Right lobe of liver (tissue), 6 donors: ENCODE measurements at regions not wholly inside any gene's neighbourhood (a gene's known extent, or its start where the extent isn't known, plus 50 kb on each side); places are given as distances from the start of the nearest gene placed in this dataset.

Experiments used
- ATAC-seq, 4 donors: fragments of 200-7000 bp; cut with Tn5 transposase; one replicate each; pipeline ENCODE4 v1.9.1; 2020; ENCODE audit warnings: mild to moderate bottlenecking in 4 of 4, moderate library complexity in 4 of 4
- DNase-seq, 3 donors: peaks; one replicate each; pipeline ENCODE4 v3.0.0-alpha.2; 2020
- H3K27ac ChIP-seq, 3 donors: fragments of 200-600 bp; one replicate each; pipeline ENCODE4 v1.8.0; 2022
- H3K27me3 ChIP-seq, 2 donors: fragments of 200-600 bp; one replicate each; pipeline ENCODE4 v1.8.0; 2022
- H3K36me3 ChIP-seq, 4 donors: fragments of 200-600 bp; sonication (generic) in 1 of 4; one replicate each; pipeline versions ENCODE4 v1.5.1 to v1.8.0; 2017 to 2022; ENCODE audit warnings: control low read depth in 1 of 4
- H3K4me1 ChIP-seq, 4 donors: fragments of 200-600 bp; sonication (generic) in 1 of 4; one replicate each; pipeline versions ENCODE4 v1.5.1 to v1.8.0; 2017 to 2022; ENCODE audit warnings: control low read depth in 1 of 4
- H3K4me3 ChIP-seq, 3 donors: fragments of 200-600 bp; one replicate each; pipeline ENCODE4 v1.8.0; 2022
- H3K9me3 ChIP-seq, 4 donors: fragments of 200-600 bp; sonication (generic) in 1 of 4; one replicate each; pipeline versions ENCODE4 v1.5.1 to v1.8.0; 2017 to 2022; ENCODE audit warnings: control low read depth in 1 of 4
- POLR2A ChIP-seq: fragments of 450-650 bp; IDR thresholded peaks from one replicate; pipeline ENCODE4 v1.6.1; 2017; ENCODE audit warnings: antibody characterized with exemption, mild to moderate bottlenecking
- WGBS: methylation state at CpG from one replicate; pipeline ENCODE4 v1.1.6; 2018; ENCODE audit warnings: low coverage, low lambda C conversion rate; ENCODE audit not compliant: insufficient coverage; ENCODE audit errors: missing lambda C conversion rate; 5-methylcytosine and 5-hydroxymethylcytosine counted together
- intact Hi-C, 2 donors: fragments of 100-400 bp; cut with DNase I; formaldehyde crosslinking; loops; one replicate each; pipeline versions ENCODE4 v1.11.2 to v1.14.1; 2022
- TF ChIP-seq, protein P1 (sequence below), 4 donors: fragments of 200-600 bp in 3 of 4; fragments of 450-650 bp in 1 of 4; IDR thresholded peaks; one replicate each; pipeline versions ENCODE4 v1.5.1 to v1.8.0; 2016 to 2022; ENCODE audit warnings: antibody characterized with exemption in 4 of 4, mild to moderate bottlenecking in 2 of 4
- donor health status: DM: no; HTN: yes; CAD: no.
- donor health status: DM: no; HTN: no; CAD: no.
- donor health status: DM: no; HTN: no; CAD: no.
- donor health status: DM: no; HTN: yes; CAD: no.
- donor health status: DM: no; HTN: yes; CAD: no.

DNA sequence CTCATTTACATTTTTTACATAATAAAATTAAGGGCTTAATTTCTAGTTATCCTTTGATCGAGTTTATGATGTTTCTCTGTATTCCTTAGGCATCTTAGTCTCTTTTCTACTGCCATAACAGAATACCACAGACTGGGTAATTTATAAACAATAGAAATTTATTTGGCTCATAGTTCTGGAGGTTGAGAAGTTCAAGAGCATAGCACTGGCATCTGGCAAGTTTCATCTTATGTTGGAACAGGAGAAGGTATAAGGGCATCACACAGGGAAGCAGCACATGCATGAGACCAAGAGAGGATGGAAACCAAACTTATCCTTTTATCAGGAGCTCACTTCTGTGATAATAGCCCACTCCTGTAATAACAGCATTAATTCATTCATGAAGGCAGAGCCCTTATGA, 284.9 kb upstream of the COX7C start:
- WGBS = 35% methylated on average over 1 of the region's 1 CpG
- DNase-seq (no peak), ATAC-seq (no peak)
- Histone ChIP-seq H3K4me1 (no peaks in the 10 kb centered on the region), H3K4me3 (no peak overlapping the region), H3K9me3 (no peaks in the 10 kb centered on the region), H3K27ac (no peak overlapping the region), H3K36me3 (no peaks in the 10 kb centered on the region), H3K27me3 (no peaks in the 10 kb centered on the region)
- TF ChIP-seq, protein P1, sequence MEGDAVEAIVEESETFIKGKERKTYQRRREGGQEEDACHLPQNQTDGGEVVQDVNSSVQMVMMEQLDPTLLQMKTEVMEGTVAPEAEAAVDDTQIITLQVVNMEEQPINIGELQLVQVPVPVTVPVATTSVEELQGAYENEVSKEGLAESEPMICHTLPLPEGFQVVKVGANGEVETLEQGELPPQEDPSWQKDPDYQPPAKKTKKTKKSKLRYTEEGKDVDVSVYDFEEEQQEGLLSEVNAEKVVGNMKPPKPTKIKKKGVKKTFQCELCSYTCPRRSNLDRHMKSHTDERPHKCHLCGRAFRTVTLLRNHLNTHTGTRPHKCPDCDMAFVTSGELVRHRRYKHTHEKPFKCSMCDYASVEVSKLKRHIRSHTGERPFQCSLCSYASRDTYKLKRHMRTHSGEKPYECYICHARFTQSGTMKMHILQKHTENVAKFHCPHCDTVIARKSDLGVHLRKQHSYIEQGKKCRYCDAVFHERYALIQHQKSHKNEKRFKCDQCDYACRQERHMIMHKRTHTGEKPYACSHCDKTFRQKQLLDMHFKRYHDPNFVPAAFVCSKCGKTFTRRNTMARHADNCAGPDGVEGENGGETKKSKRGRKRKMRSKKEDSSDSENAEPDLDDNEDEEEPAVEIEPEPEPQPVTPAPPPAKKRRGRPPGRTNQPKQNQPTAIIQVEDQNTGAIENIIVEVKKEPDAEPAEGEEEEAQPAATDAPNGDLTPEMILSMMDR (IDR thresholded peaks at IDR 0.05) = no peak
- TF ChIP-seq POLR2A = no peak
- intact Hi-C loops = no loop called here

DNA sequence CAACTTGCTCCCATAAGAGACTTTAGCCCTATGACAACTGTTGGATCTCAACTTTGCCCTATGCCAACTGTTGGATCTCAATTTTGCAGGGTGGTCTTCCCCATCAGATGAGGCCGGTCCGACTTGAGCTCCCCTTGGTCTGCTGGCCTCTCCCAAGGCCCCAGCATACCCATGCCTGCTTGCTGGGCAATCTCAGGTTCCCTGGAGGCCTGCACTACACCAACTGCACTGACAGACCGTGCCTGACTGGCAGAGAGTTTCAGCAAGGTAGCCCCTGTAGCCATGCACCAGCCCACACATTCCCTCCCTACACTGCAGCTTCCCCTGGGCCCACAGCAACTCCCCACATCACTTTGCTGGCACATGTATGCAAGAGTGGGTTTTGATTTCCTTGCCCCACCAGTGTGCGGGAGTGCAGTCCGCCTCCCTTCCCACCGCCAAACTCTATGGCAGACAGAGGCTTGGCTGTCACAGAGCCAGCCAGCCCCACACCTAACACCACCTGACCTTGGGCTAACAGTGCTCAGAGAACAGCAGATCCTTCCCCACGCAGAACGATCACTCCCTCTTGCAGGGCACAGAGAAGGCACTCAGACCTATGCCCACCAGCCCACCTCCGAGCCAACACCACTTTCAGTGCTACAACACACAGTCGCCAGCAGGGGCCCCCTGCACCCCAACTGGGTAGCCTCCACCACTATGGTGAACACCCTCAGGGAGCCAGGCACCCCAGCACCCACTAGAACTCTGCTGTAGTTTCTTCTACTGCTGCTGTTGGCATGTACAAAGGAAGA, 279.9 kb upstream of the COX7C start:
- peak in 1 of 4 donors; percentile 26 for ATAC-seq

DNA sequence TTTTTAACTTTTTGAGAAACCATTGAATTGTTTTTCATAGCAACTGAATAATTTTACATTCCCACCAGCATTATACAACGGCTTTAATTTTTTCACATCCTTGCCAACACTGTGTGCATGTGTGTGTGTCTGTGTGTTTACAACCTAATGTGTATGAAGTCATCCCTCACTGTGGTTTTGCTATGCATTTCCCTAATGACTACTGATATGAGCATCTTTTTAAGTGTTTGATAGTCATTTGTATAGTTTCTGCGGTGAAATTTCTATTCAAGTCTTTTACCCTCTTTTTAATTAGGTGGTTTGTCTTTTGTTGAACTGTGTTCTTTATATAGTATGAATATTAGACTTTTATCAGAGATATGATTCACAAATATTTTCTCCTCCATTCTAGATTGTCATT, 263.1 kb upstream of the COX7C start:
- Histone ChIP-seq H3K4me3 (no peak overlapping the region), H3K27me3 (no peaks in the 10 kb centered on the region), H3K27ac (no peak overlapping the region), H3K4me1 (no peaks in the 10 kb centered on the region), H3K36me3 (no peaks in the 10 kb centered on the region), H3K9me3 (no peaks in the 10 kb centered on the region)
- TF ChIP-seq POLR2A = no peak
- TF ChIP-seq, protein P1 (IDR thresholded peaks at IDR 0.05) = no peak
- DNase-seq (no peak), ATAC-seq (no peak)
- WGBS = 33% methylated on average over 2 of the region's 2 CpGs
- intact Hi-C loops = no loop called here

More for the DNA sequence above, 279.9 kb upstream of the COX7C start:
- no peak overlapping the region for H3K4me3 ChIP-seq
- H3K4me1 ChIP-seq = no peaks in the 10 kb centered on the region
- no peak for DNase-seq
- no peaks in the 10 kb centered on the region for H3K9me3 ChIP-seq
- no peak overlapping the region for H3K27ac ChIP-seq
- H3K36me3 ChIP-seq = no peaks in the 10 kb centered on the region
- TF ChIP-seq POLR2A = no peak
- TF ChIP-seq, protein P1 (IDR thresholded peaks at IDR 0.05) = no peak
- H3K27me3 ChIP-seq = no peaks in the 10 kb centered on the region
- WGBS = 50% methylated on average over 4 of the region's 10 CpGs
- intact Hi-C loops = no loop called here

DNA sequence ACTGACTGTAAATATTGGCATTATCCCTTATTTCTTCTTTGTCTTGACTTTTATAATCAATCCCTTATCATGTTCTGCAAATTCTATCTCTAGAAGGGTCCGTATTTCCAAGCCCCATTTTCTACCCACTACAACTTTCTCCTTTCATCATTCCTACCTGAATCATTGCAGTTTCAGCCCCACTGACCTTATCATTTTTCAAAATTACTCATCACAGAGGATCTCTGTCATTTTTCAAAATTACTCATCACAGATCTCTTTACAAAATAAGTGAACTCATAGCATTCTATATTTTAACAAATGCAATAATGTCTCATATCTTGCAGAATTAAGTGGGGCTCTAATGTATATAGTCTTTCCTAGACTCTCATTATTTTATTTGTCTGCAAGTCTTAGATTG, 256.9 kb upstream of the COX7C start:
- ATAC-seq (no peak), DNase-seq (no peak)
- Histone ChIP-seq H3K4me1 (no peaks in the 10 kb centered on the region), H3K36me3 (no peaks in the 10 kb centered on the region), H3K9me3 (no peaks in the 10 kb centered on the region), H3K27ac (no peak overlapping the region), H3K27me3 (no peaks in the 10 kb centered on the region), H3K4me3 (no peak overlapping the region)
- TF ChIP-seq POLR2A = no peak
- TF ChIP-seq, protein P1 (IDR thresholded peaks at IDR 0.05) = no peak
- intact Hi-C loops = no loop called here
- 14% methylated on average over 1 of the region's 1 CpG for WGBS

DNA sequence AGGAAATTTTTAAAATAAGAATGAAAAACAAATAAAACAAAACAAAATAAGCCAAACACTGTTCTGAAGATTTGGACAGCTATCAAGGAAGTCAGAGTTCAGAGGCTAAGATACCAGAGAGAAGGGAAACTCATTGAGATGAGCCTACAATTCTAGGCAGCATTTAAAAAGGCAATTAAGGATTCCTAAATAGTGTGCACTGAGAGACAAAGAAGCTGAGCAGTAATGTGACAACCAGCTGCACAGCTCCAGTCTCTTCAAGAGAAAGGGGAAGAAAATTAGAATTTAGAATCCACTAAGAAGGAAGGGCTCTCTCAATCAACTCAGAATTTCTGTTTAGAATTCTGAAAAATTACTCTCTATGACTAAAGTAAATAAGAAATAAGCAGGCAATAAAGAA, 246.7 kb upstream of the COX7C start:
- TF ChIP-seq, protein P1 (IDR thresholded peaks at IDR 0.05) = no peak
- TF ChIP-seq POLR2A = no peak
- H3K4me3 ChIP-seq = no peak overlapping the region
- H3K4me1 ChIP-seq = no peaks in the 10 kb centered on the region
- no peak overlapping the region for H3K27ac ChIP-seq
- no peaks in the 10 kb centered on the region for H3K36me3 ChIP-seq
- H3K9me3 ChIP-seq = no peaks in the 10 kb centered on the region
- no peaks in the 10 kb centered on the region for H3K27me3 ChIP-seq
- no peak for ATAC-seq
- no peak for DNase-seq
- intact Hi-C loops = no loop called here
